HL-60 (cell line): ENCODE measurements at regions not wholly inside any gene's neighbourhood (a gene's known extent, or its start where the extent isn't known, plus 50 kb on each side); places are given as distances from the start of the nearest gene placed in this dataset.

Experiments used
- DNase-seq, 2 experiments: peaks; one replicate each; pipeline ENCODE4 v3.0.0-alpha.2; 2010 to 2020; ENCODE audit warnings: low read depth in 1 of 2, low spot score in 1 of 2
- H3K27ac ChIP-seq: fragments of 250-450 bp; sonication (Bioruptor Pico); replicated peaks from 2 replicates; pipeline ENCODE4 v1.5.1; 2020; ENCODE audit warnings: mild to moderate bottlenecking, moderate library complexity
- H3K27me3 ChIP-seq: fragments of 250-450 bp; sonication (Bioruptor Pico); 2 replicates; pipeline ENCODE4 v1.5.1; 2021; ENCODE audit warnings: mild to moderate bottlenecking, moderate library complexity; ENCODE audit not compliant: insufficient read depth, poor library complexity, severe bottlenecking
- H3K4me3 ChIP-seq: replicated peaks from 2 replicates; pipeline ENCODE4 v1.5.1; 2011; ENCODE audit warnings: mild to moderate bottlenecking, control low read depth, low read length; ENCODE audit not compliant: insufficient read depth
- CTCF ChIP-seq: IDR thresholded peaks from one replicate; pipeline ENCODE4 v1.5.1; 2011; ENCODE audit warnings: low read length, control low read depth, inconsistent platforms; ENCODE audit not compliant: insufficient read depth
- GABPA ChIP-seq: IDR thresholded peaks from 2 replicates; pipeline ENCODE4 v1.6.1; 2012; ENCODE audit warnings: low read depth
- POLR2AphosphoS5 ChIP-seq: IDR thresholded peaks from 2 replicates; pipeline ENCODE4 v1.6.1; 2012; ENCODE audit warnings: low read depth
- REST ChIP-seq: IDR thresholded peaks from 2 replicates; pipeline ENCODE4 v1.6.1; 2012; ENCODE audit warnings: low read depth; ENCODE audit not compliant: insufficient replicate concordance
- SPI1 ChIP-seq: IDR thresholded peaks from 2 replicates; pipeline ENCODE4 v1.6.1; 2012; ENCODE audit warnings: low read depth, mild to moderate bottlenecking, borderline replicate concordance

GRCh38 chr18:71598374-71598773 is 945.8 kb downstream of the CBLN2 start:
- TF ChIP-seq GABPA (no peak), SPI1 (no peak), REST (no peak)
- Histone ChIP-seq H3K27me3 (no peaks in the 10 kb centered on the region), H3K4me3 (no peak overlapping the region), H3K27ac (no peak overlapping the region)
- no peak for DNase-seq

GRCh38 chr18:71597219-71597618 is 946.9 kb downstream of the CBLN2 start:
- H3K4me3 ChIP-seq: no peak overlapping the region
- no peak for DNase-seq
- no peak for TF ChIP-seq SPI1
- no peak for TF ChIP-seq CTCF
- no peak overlapping the region for H3K27ac ChIP-seq
- no peaks in the 10 kb centered on the region for H3K27me3 ChIP-seq

GRCh38 chr18:71583252-71583651 is 960.9 kb downstream of the CBLN2 start:
- no peak for DNase-seq
- no peak overlapping the region for H3K4me3 ChIP-seq
- H3K27ac ChIP-seq: no peak overlapping the region
- no peaks in the 10 kb centered on the region for H3K27me3 ChIP-seq
- no peak for TF ChIP-seq GABPA
- no peak for TF ChIP-seq CTCF
- TF ChIP-seq POLR2AphosphoS5: no peak
- TF ChIP-seq REST: no peak
- no peak for TF ChIP-seq SPI1

- Histone ChIP-seq H3K27me3 (no peaks in the 10 kb centered on the region), H3K4me3 (no peak overlapping the region), H3K27ac (no peak overlapping the region)
- no peak for TF ChIP-seq POLR2AphosphoS5
- no peak for TF ChIP-seq GABPA
- TF ChIP-seq CTCF: no peak
- TF ChIP-seq REST: no peak
- TF ChIP-seq SPI1: no peak
- DNase-seq: no peak
Observed at GRCh38 chr18:71554686-71555085, 989.5 kb downstream of the CBLN2 start.
